Testis (tissue), 2 donors: ENCODE measurements at regions not wholly inside any gene's neighbourhood (a gene's known extent, or its start where the extent isn't known, plus 50 kb on each side); places are given as distances from the start of the nearest gene placed in this dataset.

Experiments used
- DNase-seq: peaks from one replicate; pipeline ENCODE4 v3.0.0-alpha.2; 2019
- H3K27ac ChIP-seq, 2 donors: fragments of 200-600 bp; sonication (generic); one replicate each; pipeline ENCODE4 v1.5.1; 2019
- H3K27me3 ChIP-seq: fragments of 200-600 bp; sonication (generic); one replicate; pipeline ENCODE4 v1.5.1; 2019
- H3K36me3 ChIP-seq: fragments of 200-600 bp; sonication (generic); one replicate; pipeline ENCODE4 v1.5.1; 2017; ENCODE audit warnings: low read depth; ENCODE audit errors: missing control alignments
- H3K4me1 ChIP-seq: fragments of 200-600 bp; sonication (generic); one replicate; pipeline ENCODE4 v1.5.1; 2019
- H3K4me3 ChIP-seq, 2 donors: fragments of 200-600 bp; sonication (generic); one replicate each; pipeline ENCODE4 v1.5.1; 2017 to 2019
- H3K9me3 ChIP-seq: fragments of 200-600 bp; sonication (generic); one replicate; pipeline ENCODE4 v1.5.1; 2017
- CTCF ChIP-seq, 3 experiments: fragments of 450-650 bp in 2 of 3; fragments of 200-600 bp in 1 of 3; sonication (generic) in 1 of 3; IDR thresholded peaks; one replicate each; pipeline ENCODE4 v1.5.1; 2016 to 2019; ENCODE audit warnings: antibody characterized with exemption in 3 of 3, mild to moderate bottlenecking in 2 of 3, moderate library complexity in 1 of 3
- POLR2A ChIP-seq: fragments of 450-650 bp; IDR thresholded peaks from one replicate; pipeline ENCODE4 v1.6.1; 2017; ENCODE audit warnings: antibody characterized with exemption, mild to moderate bottlenecking, moderate library complexity
- WGBS, 2 donors: methylation state at CpG; one replicate each; pipeline ENCODE4 v1.1.5; 2018; 5-methylcytosine and 5-hydroxymethylcytosine counted together
- intact Hi-C: fragments of 100-400 bp; cut with DNase I; formaldehyde crosslinking; loops from one replicate; pipeline ENCODE4 v1.15.1; 2023; ENCODE audit warnings: low total_unique reads

GRCh38 chr5:125341436-125341835, 595.0 kb upstream of the ZNF608 start:
- TF ChIP-seq CTCF (IDR thresholded peaks at IDR 0.05) (no peak), POLR2A (no peak)
- Histone ChIP-seq H3K27me3 (no peaks in the 10 kb centered on the region), H3K36me3 (no peaks in the 10 kb centered on the region), H3K4me1 (no peaks in the 10 kb centered on the region), H3K4me3 (no peak overlapping the region), H3K27ac (no peak overlapping the region), H3K9me3 (no peaks in the 10 kb centered on the region)
- no peak for DNase-seq
- 78 to 92% methylated on average over 1 of the region's 1 CpG for WGBS, 2 donors
- intact Hi-C loops = no loop called here

GRCh38 chr5:125343015-125343414, 596.6 kb upstream of the ZNF608 start:
- WGBS, 2 donors = 55 to 67% methylated on average over 2 of the region's 2 CpGs
- intact Hi-C loops = no loop called here
- no peak for DNase-seq
- H3K9me3 ChIP-seq = no peaks in the 10 kb centered on the region
- no peaks in the 10 kb centered on the region for H3K27me3 ChIP-seq
- H3K27ac ChIP-seq = no peak overlapping the region
- no peak for TF ChIP-seq CTCF (IDR thresholded peaks at IDR 0.05)
- no peak overlapping the region for H3K4me3 ChIP-seq
- no peaks in the 10 kb centered on the region for H3K36me3 ChIP-seq
- H3K4me1 ChIP-seq = no peaks in the 10 kb centered on the region

GRCh38 chr5:125346316-125346715, 599.9 kb upstream of the ZNF608 start:
- H3K4me1 ChIP-seq = no peaks in the 10 kb centered on the region
- intact Hi-C loops = no loop called here
- no peak overlapping the region for H3K27ac ChIP-seq
- H3K36me3 ChIP-seq = no peaks in the 10 kb centered on the region
- no peak overlapping the region for H3K4me3 ChIP-seq
- H3K27me3 ChIP-seq = no peaks in the 10 kb centered on the region
- WGBS, 2 donors = 84 to 93% methylated on average over 5 of the region's 5 CpGs
- no peak for DNase-seq
- H3K9me3 ChIP-seq = no peaks in the 10 kb centered on the region
- TF ChIP-seq CTCF (IDR thresholded peaks at IDR 0.05) = no peak
- no peak for TF ChIP-seq POLR2A

GRCh38 chr5:125348221-125348692, 601.8 kb upstream of the ZNF608 start:
- 81 to 83% methylated on average over 11 of the region's 11 CpGs for WGBS, 2 donors
- Histone ChIP-seq H3K4me3 (no peak overlapping the region), H3K27ac (no peak overlapping the region), H3K27me3 (no peaks in the 10 kb centered on the region), H3K36me3 (no peaks in the 10 kb centered on the region), H3K9me3 (no peaks in the 10 kb centered on the region), H3K4me1 (no peaks in the 10 kb centered on the region)
- no peak for TF ChIP-seq CTCF (IDR thresholded peaks at IDR 0.05)
- no peak for TF ChIP-seq POLR2A
- DNase-seq = no peak
- intact Hi-C loops = no loop called here

GRCh38 chr5:125348936-125349831, 602.7 kb upstream of the ZNF608 start:
- no peak overlapping the region for H3K4me3 ChIP-seq
- no peaks in the 10 kb centered on the region for H3K9me3 ChIP-seq
- intact Hi-C loops = no loop called here
- TF ChIP-seq CTCF (IDR thresholded peaks at IDR 0.05) = no peak
- no peak for TF ChIP-seq POLR2A
- H3K27me3 ChIP-seq = no peaks in the 10 kb centered on the region
- DNase-seq = no peak
- no peaks in the 10 kb centered on the region for H3K4me1 ChIP-seq
- no peaks in the 10 kb centered on the region for H3K36me3 ChIP-seq
- H3K27ac ChIP-seq = no peak overlapping the region
- 41 to 56% methylated on average over 9 of the region's 9 CpGs for WGBS, 2 donors
